HG03025 (cell line): ENCODE measurements at regions not wholly inside any gene's neighbourhood (a gene's known extent, or its start where the extent isn't known, plus 50 kb on each side); places are given as distances from the start of the nearest gene placed in this dataset.

Experiments used
- ATAC-seq: cut with Tn5 transposase; IDR thresholded peaks from one replicate; pipeline ENCODE4 v1.9.1; 2021; ENCODE audit warnings: mild to moderate bottlenecking, moderate library complexity; ENCODE audit not compliant: unreplicated experiment, low FRiP score

GRCh38 chr11:109338131-109338530 lies 83.9 kb upstream of the C11orf87 start:
- ATAC-seq, result no peak

- no peak for ATAC-seq
Measured at GRCh38 chr11:109342261-109342660, 79.7 kb upstream of the C11orf87 start.

- no peak for ATAC-seq
Measured at GRCh38 chr11:109343242-109343641, 78.7 kb upstream of the C11orf87 start.

GRCh38 chr11:109347304-109347703 lies 74.7 kb upstream of the C11orf87 start:
- ATAC-seq, result no peak

- ATAC-seq, result no peak
Measured at GRCh38 chr11:109349276-109350080, 72.5 kb upstream of the C11orf87 start.

GRCh38 chr11:109350091-109350490 lies 71.9 kb upstream of the C11orf87 start:
- ATAC-seq, result no peak

- no peak for ATAC-seq
Measured at GRCh38 chr11:109362059-109362458, 59.9 kb upstream of the C11orf87 start.

GRCh38 chr11:109363682-109364081 lies 58.3 kb upstream of the C11orf87 start:
- no peak for ATAC-seq

- ATAC-seq, result no peak
Measured at GRCh38 chr11:109364851-109365250, 57.1 kb upstream of the C11orf87 start.

GRCh38 chr11:109371444-109372176 lies 50.4 kb upstream of the C11orf87 start:
- no peak for ATAC-seq
